TTC549 (cell line): ENCODE measurements at regions not wholly inside any gene's neighbourhood (a gene's known extent, or its start where the extent isn't known, plus 50 kb on each side); places are given as distances from the start of the nearest gene placed in this dataset.
"Not testable (repeated sequence)": the region's sequence is repeated elsewhere in the genome, so short reads cannot be mapped to it uniquely, and the experiment has no call there.

Source experiments
- FAIRE-seq: peaks from 2 replicates; lab custom pipeline; 2012; peaks lifted over from hg19 to GRCh38; lab: Jason Lieb, UNC

DNA sequence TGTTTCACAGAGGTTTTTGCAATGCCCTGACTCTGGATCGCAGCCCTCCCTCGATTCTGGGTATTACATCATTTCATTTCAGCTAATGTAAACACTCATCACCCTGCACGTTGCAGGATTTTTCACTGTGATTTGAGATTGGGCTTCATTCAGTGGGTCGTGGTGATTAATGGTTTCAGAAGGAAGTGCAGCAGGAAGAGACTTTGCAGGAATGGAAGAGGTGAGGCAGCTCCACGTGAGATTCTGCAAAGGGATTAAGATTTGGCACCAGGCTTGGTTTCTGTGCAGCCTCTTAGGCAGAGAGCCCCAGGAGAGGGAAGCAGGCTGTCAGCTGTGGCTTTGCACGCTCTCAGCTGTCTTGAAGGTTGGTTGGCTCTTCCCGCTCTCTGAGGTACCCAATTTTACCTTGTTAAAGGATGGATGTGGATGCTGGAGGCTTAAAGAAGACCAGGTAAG is 95.2 kb downstream of the PLCE1 start:
- FAIRE-seq = no peak

DNA sequence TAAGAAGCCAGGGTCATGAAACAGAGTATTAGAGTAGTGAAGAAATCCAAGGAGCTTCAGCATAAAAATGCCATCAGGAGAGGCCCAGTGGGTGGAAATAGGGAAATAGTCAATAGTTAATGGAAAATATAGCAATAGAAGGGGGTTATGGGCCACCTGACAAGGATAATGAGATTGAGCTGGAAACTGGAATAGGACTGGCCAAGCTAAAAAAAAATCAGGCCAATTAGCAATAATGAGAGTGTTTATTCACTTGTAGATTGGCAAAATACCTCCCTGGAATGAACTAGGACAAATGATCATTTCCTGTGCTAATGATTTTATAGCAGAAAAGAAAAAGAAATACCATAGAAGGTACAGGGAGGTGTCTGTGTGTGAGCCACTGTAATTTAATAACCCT is 97.9 kb downstream of the PLCE1 start:
- FAIRE-seq = no peak

DNA sequence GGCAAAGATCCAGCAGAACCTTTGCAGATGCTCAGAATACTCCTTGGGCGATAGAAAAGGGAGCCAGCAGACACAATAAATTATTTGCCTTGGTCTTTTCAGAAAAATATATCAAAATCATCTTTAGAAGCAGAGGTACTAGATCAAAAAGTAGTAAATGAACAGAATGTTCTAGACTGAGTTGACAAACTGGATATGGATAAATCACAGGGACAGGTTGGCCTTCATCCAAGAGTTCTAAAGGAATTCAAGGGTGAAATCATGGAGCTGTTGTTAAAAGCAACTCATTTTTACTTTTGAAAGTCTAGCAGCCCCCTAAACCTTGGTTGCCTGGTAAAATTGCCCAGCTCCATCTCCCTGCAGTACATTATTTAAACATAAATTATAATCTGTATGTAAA is 99.1 kb downstream of the PLCE1 start:
- no peak for FAIRE-seq

DNA sequence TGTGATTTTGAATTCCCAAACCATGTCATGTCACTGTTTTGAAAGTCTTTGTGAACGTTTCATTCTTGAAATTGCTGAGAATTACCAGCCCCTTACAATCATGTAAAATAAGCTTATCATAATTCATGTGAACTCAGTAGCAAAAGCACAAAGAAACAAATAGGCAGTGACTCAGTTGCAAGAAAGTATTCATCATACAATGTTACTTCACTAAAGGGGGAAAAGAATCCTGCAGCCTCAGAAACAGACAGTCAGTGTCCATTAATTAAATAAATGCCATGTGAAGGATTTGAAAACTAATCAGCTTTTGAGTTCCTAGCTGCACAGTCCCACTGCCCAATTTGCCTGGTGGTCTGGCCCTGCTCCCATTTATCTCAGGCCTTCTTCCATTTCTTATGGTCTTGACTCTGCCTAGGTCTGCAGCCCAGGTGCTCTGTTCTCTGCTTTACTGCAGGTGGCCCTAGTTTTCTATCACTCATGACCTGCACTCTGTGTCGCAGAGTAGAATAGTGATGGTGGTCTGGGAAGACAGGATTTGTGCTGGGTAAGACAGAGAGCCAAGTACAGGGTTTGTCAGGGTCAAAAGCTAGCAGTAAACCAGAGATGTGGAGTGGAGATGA is 99.7 kb downstream of the PLCE1 start:
- no peak for FAIRE-seq

DNA sequence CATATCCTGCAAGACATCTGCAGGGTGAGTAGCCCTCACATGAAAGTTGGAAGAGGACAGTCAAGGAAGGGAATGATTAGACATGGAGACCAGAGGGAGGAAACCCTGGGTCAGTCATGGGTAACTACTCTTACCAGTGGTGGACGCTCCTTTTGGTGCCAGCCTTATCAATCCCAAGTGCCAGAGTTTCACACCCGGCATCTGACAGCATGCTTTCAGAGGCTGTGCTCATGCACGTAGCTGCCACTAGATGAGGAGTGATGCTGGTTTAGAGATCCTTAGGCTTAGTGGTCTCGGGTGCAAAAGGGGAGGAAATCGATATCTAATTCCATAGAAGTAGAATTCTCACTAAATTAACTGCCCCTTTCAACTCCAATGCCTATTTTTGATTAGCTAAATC is 100.8 kb downstream of the PLCE1 start:
- no peak for FAIRE-seq

DNA sequence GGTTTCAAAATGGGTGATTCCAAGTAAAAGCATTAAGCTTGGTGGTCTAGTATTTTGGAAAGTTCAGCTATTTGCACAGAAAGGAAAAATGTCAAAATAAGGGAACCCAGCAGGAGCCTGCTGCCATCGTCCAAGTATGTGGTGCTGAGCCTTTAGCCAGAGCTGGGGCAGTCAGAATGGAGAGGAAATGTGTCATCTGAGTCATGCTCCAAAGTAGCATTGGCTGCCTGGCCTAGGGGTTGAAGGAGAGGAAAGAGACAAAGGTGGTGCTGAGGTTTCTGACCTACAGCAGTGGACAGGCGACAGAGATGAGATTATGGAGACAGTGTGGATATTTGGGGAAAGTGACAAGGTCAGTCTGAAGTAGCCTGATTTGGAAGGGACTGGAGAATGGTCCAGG is 103.9 kb downstream of the PLCE1 start:
- no peak for FAIRE-seq

DNA sequence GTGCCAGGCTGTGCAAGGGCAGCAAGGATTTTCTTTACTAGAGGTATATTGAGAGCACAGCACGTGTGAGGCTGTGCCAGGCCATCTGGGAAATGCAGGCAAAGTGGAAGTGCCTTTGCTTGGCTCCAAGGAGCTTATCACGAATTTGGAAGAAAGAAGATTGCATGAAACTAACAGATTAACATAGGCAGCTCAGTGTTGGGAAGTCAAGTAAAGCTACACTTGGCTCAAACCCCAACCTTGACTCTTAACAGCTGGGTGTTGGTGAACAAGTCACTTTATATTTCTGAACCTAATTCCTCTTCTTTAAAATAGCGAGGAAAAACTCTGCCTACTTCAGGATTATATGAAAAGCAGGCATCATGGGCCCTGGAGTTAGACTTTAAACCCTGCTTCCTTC is 105.2 kb downstream of the PLCE1 start:
- FAIRE-seq = no peak

DNA sequence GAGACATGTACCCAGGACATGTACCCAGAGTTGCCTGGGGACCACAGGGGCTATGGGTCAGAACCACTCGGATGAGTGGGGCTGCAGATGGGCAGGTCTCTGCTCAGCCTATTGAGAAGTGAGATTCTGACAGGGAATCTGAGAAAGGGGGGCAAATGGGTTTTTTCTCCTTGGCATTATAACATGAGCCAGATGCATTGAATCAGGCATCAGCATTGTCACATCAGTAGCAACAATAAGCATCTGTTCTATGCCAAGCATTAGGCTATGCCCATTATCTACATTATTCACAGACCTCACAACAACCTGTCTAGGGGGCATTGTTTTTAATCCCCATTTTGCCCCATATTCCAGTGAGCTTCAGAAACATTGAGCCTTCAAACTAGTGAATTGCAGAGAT is 108.2 kb downstream of the PLCE1 start:
- no peak for FAIRE-seq

DNA sequence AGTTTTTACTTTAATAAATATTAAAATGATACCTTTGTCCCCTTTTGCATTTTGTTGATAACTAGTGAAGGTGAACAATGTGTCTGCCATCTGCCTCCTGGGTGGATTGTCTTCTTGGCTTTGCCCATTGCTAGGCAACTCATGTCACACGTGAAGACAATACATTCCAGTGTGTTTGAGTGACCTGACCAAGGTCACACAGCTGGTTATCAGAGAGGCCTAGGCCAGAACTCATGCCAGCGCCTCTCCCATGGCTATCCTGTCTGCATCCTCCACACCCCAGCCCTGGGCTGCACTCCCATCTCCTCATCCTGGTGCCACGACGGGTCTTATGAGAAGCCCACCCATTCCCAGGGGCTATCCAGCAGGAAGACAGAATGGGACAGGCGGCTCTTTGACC is 108.7 kb downstream of the PLCE1 start:
- no peak for FAIRE-seq

DNA sequence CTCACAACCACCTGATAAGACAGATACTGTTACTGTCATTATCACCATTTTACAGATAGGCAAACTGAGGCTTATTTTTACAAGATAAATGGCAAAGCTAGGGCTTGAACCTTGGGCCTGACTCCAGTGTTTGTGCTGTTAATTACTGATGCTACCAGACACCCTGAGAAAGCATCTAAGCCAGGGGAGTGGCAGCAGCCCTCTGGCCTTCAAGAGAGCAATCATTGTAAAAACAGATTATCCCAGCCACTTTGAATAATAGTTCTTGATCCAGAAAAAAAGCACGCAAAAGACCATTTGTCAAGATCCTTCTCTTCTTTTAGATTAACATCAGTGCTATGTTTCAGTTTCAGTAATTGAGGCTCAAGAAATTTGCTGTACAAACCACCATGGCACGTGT is 109.5 kb downstream of the PLCE1 start:
- FAIRE-seq = no peak

DNA sequence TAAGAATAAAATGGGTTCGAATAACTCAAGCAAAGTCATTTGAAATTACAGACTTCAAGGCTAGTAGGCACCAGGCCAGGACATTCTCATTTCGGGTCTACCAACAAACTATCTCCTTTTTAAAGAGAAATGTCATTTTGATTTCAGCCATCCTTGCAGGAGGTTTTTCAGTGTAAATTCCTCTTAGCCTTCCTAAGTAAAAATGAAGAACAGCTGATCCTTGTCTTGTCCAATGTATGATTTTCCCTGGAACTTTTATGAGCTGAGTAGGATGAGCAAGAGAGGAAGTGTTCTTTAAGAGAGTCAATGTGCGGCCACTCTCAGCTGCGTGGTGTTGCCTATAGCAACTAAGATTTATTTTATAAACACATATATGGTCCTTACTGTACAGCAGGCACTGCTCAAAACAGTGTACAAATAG is 110.1 kb downstream of the PLCE1 start:
- no peak for FAIRE-seq

DNA sequence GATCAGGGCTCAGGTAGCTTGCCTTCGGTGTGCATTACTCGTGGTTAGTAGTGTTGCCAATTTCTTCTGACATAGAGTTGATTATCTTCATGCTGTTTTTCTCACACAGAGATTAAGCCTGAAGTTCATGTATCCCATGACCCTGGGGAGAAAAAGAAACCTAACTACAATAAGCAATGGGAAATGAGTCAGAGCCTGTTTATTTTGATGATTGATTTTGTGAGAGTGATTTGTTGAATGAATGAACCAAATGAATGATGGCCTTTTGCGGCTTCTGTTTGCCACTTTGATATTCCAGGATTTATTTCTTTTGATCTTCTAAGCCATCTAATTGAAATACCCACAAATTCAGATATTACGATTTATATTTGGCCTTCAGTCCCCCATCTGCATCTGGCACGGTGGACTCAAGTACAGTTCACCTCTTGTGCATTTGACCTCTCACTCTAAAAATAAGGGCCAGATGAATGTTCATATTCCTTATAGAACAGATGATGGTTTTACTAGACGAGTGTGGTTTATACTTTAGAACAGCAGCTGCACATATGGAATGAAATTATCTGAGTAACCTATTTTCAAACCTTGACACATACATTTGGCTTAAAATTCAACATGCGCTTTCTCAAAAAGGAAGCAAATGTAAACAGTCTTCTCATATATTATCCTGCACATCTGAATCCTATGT is 110.7 kb downstream of the PLCE1 start:
- FAIRE-seq = no peak

DNA sequence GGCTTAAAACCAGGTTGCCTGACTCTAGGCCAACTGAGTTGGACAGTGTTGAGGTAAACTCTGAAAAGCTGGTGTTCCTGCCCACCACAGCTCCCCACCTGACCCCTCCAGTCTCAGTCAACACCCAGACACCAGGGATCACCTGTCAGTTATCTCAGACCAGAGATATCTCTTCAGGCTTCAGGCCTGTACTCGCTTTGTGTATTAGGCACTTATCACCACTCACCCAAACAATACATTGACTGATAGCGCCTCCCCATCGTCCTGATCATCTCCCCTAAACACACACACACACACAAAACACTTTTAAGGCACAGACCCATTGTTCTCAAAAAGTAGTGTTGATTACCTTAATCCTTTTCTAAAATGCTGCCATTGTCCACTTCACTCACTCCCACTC is 111.5 kb downstream of the PLCE1 start:
- no peak for FAIRE-seq

DNA sequence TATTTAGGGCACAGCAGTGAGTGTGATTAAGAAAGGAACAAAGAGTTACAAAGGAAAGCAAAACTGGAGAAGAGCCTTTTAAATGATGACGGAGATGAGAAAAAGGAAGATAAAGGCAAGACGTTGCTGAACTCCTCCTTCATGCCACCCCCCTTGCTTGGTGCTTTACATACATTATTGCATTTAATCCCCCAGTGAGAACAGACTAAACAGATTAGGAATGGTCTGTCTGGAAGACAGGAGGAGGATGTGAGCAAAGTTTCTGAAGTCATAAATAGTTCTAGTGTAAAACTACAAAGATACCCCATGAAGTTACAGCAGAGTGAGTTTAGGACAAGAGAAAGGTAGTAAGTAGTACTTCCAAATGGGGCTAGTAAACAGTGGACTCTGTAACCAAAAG is 113.5 kb downstream of the PLCE1 start:
- FAIRE-seq = no peak

DNA sequence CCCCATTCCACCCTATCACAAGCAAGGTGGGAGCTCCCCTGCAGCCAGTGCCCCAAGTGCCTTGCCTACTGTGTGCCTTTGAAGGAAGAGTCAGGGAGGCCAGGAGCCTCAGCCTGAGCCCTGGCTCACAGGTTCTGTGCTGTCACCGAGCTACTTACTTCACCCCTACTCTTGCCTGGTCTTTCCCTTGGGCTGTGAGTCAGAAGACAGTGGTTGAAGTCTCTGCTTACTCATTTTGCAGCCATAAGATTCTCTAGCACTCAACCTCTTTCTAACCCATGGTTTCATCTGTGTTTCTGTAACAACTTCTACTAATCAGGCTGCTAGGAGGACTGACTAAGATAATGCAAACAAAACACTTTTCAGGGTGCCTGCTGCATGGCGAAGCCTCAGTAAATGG is 114.5 kb downstream of the PLCE1 start:
- no peak for FAIRE-seq

DNA sequence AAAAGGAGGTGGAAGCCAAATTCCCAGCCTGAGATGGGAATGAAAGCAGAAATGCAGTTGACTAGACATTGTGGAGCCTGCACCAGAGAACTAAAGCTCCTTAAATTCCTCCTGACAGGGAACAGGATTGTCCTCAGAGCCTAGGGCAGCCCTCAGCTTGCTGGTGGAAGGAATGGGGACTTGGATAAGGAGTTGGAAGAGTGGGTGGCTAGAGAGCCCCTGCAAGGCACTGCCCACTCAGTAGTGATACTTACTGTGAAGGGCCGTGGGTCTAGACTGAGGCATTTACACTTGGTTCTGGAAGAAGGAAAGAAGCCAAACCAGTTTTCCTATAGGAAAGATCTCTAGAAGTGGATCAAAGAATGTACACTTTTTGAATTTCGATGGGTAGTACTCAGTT is 117.6 kb downstream of the PLCE1 start:
- FAIRE-seq = no peak

DNA sequence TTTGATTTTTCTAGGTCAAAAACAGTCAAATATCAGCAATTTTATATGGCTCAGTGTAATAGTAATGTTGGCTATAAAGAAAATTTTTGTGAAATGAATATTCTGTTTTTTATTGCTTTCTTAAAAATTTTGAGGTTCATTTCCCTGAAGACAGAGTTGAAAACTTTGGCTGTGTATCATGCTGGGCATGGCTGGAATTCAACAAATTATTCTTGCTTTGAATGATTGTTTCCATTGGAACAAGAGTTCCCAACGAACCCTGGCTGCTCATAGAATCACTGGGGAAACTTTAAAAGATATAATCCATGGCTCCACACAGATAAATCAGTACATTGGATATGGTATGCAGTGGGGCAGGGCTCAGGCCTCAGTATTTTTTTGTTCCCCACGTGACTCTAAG is 118.6 kb downstream of the PLCE1 start:
- FAIRE-seq = no peak

DNA sequence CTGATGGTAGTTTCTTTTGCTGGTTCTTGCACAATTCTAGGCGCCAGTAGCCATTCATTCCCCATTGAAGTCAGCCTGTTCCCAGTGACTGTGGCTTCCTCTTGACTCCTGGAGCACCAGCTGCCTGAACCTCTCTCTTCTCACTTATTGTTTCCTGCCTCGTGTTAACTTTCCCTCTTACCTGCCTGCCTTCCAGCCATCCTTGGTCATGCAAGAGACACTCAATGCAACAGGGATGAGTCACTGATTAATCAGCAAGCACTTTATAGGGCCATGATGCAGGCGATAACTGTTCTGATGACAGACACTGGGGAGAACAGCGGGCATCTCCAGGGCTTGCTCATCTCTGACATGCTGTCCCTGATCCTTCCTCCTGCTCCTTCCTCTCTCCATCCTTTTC is 122.0 kb downstream of the PLCE1 start:
- FAIRE-seq = no peak

DNA sequence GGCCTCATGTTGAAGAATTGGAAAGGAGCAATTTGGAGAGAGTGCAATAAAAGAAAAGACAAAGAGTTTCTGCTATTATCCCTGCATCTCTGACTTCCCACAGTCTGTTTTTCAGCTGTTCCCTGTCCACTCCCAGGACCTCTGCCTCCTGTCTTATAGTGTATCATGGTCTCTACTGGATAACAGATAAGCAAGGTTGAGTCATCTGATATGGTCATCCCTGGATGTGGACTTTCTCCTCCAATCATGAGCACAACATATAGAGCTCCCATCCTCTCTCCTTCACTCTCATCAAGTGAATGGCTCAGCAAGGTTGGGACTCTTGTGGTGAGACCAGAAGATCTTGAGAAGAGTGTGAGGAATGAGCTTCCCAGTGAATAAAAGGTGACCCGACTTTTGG is 123.1 kb downstream of the PLCE1 start:
- FAIRE-seq = no peak

DNA sequence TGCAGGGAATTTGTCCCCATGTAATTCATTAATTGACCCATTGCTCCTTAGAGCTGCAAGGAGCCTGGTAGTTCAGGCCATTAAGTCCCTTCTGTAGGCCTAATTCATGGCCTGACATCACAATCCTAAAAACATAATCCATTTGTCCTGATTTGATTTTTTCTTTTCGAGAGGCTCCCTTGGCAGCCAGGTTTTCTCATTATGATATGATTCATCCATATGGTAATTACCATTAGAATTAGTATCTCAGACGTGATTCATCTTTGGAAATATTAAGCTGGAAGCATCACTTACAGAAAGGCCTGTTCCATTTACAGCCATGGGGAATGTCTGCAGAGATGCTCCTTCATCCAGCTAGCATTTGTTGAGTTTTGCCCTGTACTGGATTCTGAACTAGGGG is 128.5 kb downstream of the PLCE1 start:
- FAIRE-seq = no peak

DNA sequence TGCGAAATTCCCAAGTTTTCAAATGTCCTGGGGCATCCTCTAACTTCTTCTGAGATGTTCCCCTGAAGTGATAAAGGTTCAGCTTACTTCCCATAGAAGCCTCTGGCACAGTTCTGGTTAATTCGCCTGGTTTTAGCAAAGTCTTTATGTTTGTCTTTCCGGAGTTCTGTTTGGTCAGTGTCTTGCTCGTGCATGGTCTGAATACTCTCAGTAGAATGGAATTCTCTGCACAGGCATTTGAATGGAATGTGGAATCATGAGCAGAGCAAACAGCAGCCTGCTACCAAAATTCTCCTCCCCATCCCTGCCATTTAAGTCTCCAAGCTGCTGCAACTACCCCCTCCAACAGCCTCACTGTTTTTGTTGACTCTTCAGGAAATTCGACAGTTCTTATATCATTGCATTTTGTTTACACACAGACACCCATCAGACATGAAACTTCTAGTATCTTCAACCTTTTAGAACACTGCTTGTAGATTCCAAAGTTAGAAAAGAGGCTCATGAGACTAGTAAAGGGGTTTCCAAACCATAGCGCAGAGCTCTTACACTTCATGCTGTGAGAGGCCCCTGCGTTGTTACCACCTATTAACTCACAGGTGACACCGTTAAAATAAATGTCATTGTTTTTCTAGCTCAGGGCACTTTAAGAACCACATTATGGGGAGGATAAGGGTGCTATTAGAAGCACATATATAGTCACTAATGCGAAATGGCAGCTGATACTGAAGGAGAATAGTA is 129.7 kb downstream of the PLCE1 start:
- FAIRE-seq = no peak

DNA sequence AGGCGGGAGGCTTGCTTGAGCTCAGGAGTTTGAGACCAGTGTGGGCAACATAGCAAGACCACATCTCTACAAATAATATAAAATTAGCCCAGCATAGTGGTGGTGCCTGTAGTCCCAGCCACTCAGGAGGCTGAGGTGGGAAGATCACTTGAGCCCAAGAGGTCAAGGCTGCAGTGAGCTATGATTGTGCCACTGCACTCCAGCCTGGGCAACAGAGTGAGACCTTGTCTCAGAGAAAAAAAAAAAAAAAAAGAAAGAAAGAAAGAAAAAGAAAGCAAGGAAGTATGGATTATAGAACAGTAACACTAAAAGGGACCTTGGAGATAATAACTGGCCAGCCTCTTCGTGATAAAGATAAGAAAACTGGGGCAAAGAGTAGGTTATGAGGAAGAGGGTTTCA is 130.4 kb downstream of the PLCE1 start:
- not testable (repeated sequence) for FAIRE-seq

DNA sequence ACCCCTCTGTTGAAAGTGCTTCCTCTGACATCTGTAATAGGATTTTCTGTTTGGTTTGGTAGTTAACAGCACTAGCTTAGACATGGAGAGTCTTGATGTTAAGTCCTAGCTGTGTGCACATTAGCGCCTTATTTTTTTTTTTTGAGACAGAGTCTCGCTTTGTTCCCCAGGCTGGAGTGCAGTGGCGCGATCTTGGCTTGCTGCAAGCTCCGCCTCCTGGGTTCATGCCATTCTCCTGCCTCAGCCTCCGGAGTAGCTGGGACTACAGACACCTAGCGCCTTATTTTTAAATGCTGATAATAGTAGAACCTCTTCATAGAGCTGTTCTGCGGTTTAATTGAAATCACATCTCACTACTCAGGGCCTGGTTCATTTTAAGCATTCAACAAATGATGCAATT is 131.5 kb downstream of the PLCE1 start:
- not testable (repeated sequence) for FAIRE-seq

DNA sequence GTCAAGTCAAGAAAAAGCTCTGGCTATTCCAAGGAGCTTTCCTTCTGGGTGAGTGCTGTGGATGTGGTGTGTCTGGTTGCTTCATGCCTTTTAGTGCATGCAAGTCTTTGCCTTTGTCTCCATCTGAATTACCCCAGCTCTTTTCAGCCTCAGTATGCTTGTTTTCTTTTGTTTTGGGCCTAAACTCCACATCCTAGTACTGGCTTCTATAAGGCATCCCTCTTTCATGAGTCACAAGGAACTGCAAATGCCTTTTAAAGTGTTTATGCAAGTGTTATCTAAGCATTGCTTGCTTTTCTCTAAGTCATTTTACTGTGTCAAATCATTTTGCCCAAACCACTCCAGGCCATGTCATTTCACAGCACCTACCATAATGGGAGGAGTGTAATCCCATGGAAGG is 132.1 kb downstream of the PLCE1 start:
- FAIRE-seq = no peak
